ENCODE measurements at regions not wholly inside any gene's neighbourhood (a gene's known extent, or its start where the extent isn't known, plus 50 kb on each side); places are given as distances from the start of the nearest gene placed in this dataset.

DNA sequence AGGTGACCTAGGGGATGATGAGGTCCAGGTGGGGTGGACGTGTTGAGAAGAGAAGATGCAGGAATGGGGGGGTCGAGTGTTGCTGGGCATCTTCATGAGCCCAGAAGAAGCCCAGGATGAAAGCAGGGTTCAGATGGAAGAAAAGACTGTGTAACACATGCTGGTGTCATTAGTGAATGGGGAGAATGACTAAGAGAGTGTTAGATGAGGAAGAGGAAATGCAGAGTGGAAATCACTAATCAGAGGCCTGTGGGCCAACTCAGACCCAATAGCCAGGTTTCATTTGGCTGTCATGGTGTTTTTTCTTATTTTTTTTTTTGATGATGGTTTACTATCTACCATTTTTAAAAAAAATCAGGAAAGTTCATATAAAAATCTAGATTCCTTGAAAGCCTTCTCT lies 180.8 kb upstream of the CAMK1G start:
- no peak for DNase-seq (ENCODE audit: low spot score)

DNA sequence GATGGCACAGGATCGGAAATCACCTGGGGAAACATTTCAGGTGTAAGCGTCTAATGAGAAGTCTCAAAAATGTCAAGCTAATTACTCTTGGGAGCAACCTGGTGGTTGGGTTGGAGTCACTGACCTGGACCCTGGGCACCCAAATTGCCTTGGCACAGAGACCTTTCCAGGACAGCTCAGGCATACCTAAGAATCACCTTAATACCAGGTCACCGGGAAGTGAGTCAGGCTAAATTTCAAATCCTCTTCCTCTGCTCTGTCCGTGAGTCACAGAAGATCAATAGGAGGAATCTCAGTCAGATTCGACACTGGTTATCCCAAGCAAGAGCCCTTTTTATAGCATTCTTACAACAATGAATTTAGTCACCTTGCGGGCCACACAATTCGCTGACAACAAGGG lies 179.6 kb upstream of the CAMK1G start:
- no peak for DNase-seq (ENCODE audit: low spot score)

DNA sequence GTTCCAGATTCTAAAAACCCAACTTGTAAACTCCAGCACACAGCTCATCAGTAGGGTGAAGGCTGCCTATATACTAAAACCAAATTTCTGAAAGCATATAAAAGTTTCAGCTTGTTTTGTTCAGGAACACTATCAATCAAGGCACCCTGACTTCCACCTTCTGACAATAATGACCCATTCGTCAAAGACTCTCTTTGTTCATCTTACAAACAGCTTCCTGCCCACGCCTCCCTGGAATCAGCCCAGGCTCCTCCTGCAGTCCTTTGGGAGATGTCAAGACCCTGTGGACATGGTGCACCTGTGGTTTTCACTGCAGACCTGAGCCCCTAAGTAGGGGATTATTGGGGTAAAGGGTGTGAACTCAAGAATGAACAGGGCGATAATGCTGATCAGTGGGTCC lies 178.9 kb upstream of the CAMK1G start:
- no peak for DNase-seq (ENCODE audit: low spot score)

DNA sequence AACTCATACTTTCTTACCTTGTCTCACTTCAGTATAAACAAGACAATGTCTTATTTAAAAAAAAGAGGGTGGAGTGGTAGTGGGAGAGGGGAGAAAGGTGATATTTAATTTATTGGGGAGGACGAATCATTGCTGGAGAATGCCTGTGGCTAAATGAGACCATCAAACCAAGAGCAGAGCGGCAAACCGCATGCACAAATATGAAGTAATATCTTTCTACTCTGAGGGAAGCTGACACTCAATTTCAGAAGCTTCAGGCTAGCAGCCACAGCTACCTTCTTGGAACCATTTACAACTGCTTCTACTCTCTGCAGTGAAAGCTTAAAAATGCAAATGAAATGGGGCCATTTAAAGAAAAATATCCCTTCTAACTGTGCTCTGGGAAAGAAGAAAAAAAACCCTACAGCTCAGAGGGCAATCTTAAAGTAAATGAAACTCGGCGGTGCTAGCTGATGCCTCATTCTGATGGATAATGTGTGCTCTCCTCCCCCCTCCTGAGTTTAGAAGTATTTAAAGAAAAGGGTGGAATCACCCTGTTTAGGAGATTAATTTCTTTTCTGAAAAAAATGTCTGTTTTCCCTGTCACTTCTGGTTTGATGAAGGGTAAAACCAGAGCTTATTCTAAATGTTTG lies 178.2 kb upstream of the CAMK1G start:
- DNase-seq (ENCODE audit: low spot score) = no peak

DNA sequence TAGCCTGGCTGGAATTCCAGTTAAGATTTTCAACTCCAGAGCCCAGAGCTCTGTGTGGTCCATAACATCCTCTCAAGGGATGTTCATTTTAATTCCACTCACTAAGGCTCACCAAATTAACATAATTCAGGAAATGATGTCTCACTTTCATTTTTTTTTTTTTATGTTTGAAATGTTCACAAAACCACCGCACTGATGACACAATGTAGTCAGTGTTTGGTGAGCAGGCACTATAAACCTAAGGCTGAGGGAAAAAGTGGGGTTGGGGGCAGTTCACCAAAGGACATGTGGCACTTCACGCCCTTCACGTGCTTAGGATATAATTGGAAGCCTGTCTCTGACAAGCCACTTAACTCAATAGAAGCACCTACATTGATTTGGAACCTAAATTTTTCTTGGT lies 177.3 kb upstream of the CAMK1G start:
- no peak for DNase-seq (ENCODE audit: low spot score)

DNA sequence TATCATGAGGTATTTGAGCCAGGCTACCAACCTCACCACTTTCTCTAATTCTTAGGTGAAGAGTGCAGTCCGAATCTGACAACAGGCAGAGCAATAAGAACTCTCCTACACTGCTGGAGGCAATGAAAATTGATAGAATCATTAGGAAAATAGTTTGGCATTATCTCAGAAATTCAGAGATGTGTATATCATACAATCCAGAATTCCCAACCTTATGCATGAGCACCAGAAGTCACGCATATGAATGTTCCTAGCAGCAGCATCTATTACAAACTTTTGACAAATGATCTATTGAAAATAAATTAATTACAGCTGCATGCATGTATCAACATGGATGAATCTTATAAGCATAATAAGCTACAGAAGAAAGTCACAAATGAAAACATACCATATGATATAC lies 176.9 kb upstream of the CAMK1G start:
- no peak for DNase-seq (ENCODE audit: low spot score)

DNA sequence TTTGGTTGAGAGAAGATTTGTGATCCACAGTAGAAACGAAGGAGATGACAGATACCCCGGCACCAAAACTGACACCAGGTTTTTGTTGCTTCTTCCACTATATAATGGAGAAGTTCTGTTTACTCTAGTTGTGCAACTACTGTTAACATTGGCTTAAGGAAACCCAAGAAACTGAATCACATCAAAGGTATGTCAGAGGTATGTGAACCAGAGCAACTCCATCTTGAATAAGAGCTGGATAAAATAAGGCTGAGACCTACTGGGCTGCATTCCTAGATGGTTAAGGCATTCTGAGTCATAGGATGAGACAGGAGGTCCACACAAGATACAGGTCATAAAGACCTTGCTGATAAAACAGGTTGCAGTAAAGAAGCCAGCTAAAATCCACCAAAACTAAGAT lies 173.7 kb upstream of the CAMK1G start:
- DNase-seq (ENCODE audit: low spot score) = no peak

DNA sequence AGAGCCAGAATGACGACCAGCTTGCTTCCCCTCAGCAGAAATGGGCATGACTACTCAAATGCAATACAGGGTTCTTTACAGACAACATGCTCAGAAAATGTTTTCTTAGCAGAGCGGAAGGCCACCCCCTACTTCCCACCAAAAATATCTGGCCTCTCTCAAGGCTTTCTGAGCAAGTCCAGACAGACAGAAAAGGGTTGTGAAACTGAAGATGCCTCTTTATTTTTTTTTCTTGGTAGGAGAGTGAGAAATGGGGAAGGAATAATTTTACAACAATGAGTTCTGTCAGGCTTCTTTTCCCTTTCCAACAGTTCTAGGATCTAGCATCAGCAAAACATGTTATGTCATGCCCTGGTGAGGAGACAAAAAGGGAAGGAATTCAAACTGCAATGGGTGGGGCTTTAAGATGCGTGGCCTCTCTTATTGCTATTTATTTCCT lies 172.0 kb upstream of the CAMK1G start:
- DNase-seq (ENCODE audit: low spot score) = peak; percentile 68

DNA sequence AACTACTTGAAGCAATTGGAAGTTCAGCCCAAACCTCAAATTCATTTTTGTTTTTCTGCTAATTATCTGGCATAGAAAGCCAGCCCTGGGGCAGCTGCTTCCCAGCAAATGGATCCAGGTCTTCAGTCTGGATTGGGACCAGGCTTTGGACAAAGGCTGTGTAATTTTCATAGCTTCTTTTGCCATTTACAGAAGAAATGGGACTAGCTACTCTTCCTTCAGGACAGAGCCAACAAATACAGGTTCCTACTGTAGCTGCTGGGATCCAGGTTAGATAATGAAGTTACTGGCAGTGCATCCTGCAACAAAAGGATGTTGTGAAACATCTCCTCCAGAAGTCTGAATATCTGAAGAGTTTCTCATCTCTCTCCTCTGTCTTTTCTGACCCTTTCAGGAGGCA lies 171.5 kb upstream of the CAMK1G start:
- no peak for DNase-seq (ENCODE audit: low spot score)

DNA sequence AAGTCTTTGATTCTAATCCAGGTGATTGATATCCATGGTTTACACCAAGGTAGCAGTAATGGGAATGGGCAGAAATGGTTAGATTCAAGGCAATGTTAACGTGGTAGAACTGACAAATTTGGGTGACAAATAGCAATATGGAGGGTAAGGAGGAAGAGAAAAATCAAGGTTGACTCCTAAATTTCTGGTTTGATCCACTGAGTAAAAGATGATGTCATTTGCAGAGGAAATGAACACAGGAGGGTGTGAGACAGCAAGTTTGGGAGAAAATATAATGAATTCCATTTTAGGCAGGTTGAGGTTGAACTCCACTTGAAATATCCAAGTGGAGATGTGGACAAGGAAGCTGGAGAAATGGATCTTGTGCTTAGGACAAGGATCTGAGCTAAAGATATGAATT lies 170.9 kb upstream of the CAMK1G start:
- no peak for DNase-seq (ENCODE audit: low spot score)

DNA sequence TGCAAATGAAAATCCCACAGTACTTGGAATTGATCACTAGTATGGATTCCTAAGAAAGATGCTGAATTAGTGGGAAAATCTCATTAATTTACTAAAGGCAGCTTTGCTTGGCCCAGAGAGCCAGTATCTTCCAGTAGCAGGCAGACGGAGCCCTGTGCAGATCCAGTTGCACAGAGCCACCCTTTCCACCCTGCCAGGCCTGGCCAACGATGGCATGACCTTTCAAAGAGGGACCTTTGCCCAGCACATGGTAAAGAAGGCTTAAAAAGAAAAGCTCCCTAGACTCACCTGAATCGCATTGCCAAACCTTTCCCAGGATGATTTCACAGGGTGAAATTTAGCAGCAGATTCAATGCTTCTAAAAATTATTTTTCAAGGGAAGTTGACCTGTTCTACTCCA lies 170.5 kb upstream of the CAMK1G start:
- no peak for DNase-seq (ENCODE audit: low spot score)

DNA sequence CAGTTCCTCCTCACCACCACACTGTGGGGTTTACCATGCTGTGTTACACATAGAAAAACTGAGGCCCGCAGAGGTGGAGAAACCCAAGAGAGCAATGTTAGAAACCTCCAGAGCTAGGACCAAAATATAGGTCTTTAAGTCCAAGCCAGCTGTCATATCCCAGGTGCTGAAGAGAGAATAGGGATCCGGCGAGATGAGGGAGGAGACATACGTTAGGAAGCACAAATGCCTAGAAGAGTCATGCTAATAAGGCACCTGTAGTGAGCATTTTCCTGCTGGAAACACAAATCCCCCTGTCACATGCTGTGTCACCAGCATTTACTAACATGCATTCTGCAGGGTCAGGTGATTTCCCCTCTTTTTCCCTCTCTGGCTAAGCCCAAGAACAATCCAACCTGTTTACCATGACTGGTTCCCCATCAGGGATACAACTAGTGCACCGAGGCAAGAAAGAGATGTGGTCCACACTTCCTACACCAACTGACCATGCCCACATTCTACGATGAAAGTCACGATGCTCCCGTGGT lies 168.6 kb upstream of the CAMK1G start:
- no peak for DNase-seq (ENCODE audit: low spot score)

DNA sequence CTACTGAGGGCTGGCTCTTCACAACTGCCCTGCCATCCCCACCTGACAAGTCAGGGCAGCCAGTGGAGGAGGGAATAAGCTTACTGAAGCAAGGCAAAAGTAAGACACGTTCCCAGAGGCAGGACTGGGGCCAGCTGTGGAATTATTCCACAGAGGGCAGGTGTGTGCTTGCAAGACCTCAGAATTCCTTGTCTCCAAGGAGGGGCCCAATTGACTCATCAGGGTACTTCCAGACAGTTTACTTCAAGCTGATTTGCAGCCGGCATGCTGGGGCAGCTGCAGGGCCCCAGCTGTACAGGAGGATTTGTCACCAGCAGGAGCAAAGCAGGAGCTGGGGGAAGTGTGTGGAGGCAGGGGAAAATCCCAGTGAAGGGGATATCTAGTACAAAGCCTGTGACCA lies 167.5 kb upstream of the CAMK1G start:
- no peak for DNase-seq (ENCODE audit: low spot score)

DNA sequence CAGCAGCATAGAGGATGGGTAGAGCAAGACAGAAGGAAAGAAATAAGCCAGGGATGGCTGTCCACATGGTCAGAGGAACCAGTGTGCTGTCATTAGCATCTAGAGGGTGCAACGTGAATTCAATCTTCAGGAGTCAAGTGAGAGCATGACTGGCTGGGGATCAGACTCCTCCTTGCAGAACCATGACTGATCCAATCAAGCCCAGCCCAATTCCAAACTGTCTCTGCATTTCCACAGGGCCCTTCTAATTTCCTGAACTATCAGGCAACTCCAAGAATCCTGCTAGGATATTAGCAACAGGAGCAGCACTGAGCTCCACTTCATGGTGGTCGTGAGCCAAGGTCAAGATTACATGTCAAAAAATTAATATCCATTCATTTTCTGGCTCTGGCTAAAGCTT lies 166.8 kb upstream of the CAMK1G start:
- DNase-seq (ENCODE audit: low spot score) = no peak

DNA sequence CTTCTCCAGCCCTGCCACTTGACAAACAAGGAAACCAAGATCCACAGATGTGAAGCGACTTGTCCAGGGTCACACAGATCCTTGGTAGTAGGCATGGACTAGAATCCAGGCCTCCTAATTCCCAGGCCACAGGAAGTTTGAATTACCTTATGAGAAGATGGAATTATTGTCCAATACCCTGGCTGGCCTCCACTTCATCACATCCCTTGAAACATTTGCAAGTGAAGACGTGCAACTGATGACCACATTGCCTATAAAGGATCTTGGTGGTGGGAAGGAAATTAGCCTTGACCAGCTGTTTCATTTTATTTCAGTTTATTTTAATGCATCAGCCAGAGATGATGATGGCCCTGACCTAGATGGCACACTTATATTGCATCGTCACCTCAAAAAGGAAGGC lies 165.8 kb upstream of the CAMK1G start:
- DNase-seq (ENCODE audit: low spot score) = no peak

DNA sequence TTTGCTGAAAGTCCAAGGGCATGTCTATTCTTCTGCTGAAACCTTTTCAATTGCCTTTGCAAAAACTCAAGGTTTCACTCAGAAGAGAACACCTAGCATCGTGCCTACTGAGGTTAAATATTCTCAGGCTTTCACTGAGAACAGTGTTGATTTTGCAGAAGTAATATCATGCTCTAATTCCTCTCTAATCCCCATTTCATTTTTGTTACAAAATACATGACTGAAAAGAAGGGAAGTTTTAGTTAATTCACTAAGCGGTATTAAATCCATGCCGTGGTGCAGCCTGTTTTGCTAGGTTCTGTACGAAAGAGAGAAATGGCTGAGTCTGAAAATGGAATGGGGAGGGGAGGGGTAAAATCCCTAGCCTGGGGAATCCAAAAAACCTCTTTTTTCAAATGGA lies 163.2 kb upstream of the CAMK1G start:
- DNase-seq (ENCODE audit: low spot score) = no peak

DNA sequence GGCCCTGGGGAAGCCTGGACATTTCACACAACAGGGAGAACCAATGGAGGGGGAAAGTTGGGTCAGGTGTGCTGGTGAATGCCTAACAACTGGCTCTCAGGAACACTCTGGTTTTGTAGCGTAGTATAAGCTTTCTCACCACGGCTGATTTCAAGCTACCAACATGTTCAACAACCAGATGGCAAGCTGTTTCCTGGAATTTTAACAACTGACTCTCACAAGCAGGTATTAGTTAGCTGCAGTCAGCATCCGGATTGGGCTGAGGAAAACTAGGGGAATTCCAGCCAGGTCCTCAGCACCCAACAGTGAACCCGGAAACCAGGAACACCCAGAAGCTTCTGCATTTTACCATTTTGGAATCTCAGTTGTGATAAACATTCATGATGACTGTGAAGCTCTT lies 162.3 kb upstream of the CAMK1G start:
- peak; percentile 28 for DNase-seq (ENCODE audit: low spot score)

DNA sequence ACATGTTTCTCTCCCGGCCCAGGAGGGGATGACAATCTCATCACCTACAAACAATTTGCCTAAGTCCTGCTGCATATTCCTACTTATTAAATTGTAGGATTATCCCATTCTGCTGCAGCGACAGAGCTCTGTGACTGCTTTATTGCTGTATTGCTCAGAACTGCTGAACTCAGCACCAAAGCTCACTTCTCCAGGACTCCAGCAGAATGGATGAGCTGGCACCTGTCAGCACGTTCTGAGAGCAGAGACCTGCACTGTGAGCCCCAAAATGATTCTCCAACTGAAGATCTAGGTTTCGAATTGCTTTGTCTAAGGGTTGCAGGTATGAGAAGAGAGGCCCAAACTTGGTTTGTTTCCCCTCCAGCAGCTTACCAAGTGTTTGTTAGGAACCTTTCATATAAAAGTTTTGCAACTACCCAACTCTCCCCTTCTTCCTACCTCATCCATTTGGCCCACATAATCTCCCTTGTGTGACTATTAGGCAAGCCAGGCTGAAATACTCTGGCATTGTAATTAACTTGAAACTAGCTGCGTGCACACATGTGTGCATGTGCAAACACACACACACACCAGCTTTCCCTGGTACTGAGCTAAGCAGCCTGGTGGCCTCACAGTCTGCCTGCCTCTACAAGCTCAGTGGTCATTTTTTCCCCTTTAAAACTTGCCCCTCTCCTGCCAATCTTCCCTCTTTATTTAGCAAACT lies 161.4 kb upstream of the CAMK1G start:
- DNase-seq (ENCODE audit: low spot score) = no peak

DNA sequence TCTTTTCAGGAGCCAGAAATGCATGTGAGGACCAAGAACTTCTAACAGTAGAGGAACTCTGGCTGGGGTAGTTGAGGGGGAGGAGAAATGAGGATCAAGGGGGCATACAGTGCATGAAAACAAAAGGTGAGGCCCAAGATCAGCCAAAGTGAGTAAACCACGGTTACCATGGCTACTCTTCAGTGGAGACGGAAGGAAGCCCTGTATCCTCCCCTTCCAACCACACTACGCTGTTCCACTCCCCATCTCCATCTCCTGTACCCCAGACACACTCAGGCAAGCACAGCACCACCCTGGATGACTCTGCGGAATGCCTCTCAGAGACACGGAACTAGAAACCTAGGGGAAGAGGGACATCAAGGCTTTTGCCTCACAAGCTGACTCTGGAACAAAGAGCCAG lies 157.6 kb upstream of the CAMK1G start:
- no peak for DNase-seq (ENCODE audit: low spot score)

DNA sequence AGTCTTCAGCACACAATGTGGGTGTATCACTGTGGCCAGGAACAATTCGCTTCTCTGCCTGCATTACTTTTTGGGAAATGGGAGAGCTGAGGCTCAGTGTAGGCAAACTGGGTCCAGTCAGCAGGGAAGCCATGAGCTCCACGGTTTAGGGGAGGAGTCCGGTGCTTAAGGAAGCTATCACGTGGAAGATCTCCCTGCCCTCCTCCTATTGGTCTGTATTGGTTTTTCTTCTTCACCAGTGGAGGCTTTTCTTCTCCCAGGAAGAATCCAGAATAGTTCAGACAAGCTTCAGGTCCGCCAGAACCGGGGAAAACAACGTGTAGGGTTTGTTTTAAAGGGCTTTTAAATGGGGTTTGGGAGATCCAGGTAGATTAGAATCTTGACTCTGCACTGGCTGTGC lies 156.2 kb upstream of the CAMK1G start:
- DNase-seq (ENCODE audit: low spot score) = no peak

DNA sequence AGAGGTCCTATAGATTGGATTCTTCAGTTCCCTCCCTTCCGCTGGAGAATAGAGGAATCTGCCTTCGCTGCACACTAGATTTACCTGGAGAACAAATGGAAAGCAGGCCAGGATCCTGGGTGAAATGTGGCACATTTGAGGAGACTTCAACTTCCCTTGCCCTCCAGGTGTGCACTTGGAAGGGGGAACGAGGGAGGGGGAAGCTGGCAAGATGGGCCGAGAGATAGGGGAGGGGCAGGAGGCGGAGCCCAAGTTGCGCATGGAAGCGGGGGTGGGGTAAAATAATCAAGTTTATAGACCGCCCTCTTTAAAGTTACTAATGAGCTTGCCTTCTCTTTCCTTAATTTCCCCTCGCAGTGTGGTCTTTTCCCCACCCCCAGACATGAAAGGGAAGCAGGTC lies 155.7 kb upstream of the CAMK1G start:
- DNase-seq (ENCODE audit: low spot score) = no peak

DNA sequence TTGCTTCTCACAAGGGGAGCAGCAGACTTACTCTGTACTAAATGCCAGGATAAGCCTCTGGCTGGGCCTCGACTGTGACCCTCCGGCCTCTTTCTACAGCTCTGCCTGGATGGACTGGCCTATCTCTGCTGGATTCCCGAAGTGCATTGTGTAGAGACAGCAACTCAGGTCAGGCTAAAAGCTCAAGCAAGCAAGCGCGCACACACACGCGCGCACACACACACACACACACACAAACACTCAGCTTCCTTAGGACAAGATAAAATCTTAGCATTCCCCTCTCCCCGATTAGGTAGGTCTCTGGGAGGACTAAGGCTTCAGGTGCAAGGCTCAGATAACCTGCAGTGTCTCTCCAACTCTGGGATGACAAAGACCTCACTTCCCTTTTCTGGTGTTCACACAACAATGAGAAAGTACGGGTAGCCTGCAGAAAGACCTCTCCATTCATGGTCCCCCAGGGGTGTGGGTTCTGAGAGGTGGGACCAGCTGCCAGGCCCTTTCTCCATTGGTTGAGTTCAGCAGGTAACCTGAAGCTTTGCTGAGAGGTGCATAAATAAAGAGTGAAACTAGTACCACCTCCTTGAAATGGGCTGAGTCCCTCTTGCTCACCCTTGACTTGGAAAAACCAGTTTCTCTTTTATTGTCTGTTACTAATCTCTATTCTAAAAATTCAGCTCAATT lies 155.1 kb upstream of the CAMK1G start:
- no peak for DNase-seq (ENCODE audit: low spot score)

DNA sequence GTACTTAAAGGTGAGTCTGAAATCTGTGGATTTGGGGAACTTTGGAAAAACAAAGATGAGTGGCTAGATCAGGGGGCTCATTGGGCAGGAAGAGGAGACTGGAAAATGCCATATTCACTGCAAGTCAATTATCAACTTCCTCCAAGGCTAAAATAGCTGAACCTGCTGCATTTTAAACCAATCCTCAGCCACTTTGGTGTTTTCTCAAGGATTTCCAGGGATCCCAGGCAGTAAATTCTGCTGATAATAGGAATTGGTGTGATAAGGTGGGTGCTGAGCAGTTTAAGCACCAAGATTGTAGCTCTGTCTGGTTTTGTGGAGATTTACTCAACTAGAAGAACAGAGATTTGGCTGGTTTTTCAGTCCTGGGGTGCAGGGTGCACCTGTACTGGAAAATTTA lies 153.9 kb upstream of the CAMK1G start:
- DNase-seq (ENCODE audit: low spot score) = no peak

Measured in Ammon's horn (tissue), 1 donor.